Ovary (tissue), 3 donors: ENCODE measurements at regions not wholly inside any gene's neighbourhood (a gene's known extent, or its start where the extent isn't known, plus 50 kb on each side); places are given as distances from the start of the nearest gene placed in this dataset.

Experiments
- EP300 ChIP-seq: sonication (generic); formaldehyde crosslinking; IDR thresholded peaks from one replicate; pipeline ENCODE4 v1.6.1; 2017; ENCODE audit warnings: antibody characterized with exemption
- POLR2A ChIP-seq: fragments of 450-650 bp; IDR thresholded peaks from one replicate; pipeline ENCODE4 v1.6.1; 2017; ENCODE audit warnings: antibody characterized with exemption, mild to moderate bottlenecking, moderate library complexity
- TF ChIP-seq, protein P1 (sequence below), 3 donors: fragments of 450-650 bp in 2 of 3; fragments of 200-600 bp in 1 of 3; IDR thresholded peaks; one replicate each; pipeline versions ENCODE4 v1.5.1 to v1.8.0; 2016 to 2022; ENCODE audit warnings: antibody characterized with exemption in 3 of 3, mild to moderate bottlenecking in 1 of 3
- donor health status: DM: no; HTN: no; CAD: no.

DNA sequence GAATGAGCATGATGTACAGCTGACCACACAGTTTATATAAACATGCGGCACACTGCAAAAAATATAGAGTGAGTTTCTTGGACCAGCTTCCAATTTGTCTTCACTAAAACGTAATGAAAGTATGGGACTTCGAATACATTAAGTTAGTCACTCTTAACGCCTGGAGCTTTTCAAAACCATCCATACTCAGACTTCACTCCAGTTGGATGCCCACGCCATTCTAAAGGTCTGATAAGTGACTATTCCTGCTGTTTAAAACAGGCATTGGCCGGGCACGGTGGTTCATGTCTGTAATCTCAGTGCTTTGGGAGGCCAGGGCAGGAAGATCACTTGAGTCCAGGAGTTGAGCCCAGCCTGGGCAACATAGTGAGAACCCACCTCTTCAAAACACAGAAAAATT lies 84.6 kb downstream of the MYL12B start:
- TF ChIP-seq POLR2A (no peak), EP300 (no peak)
- TF ChIP-seq, protein P1, sequence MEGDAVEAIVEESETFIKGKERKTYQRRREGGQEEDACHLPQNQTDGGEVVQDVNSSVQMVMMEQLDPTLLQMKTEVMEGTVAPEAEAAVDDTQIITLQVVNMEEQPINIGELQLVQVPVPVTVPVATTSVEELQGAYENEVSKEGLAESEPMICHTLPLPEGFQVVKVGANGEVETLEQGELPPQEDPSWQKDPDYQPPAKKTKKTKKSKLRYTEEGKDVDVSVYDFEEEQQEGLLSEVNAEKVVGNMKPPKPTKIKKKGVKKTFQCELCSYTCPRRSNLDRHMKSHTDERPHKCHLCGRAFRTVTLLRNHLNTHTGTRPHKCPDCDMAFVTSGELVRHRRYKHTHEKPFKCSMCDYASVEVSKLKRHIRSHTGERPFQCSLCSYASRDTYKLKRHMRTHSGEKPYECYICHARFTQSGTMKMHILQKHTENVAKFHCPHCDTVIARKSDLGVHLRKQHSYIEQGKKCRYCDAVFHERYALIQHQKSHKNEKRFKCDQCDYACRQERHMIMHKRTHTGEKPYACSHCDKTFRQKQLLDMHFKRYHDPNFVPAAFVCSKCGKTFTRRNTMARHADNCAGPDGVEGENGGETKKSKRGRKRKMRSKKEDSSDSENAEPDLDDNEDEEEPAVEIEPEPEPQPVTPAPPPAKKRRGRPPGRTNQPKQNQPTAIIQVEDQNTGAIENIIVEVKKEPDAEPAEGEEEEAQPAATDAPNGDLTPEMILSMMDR (IDR thresholded peaks at IDR 0.05), result no peak
